GM13976 (cell line): ENCODE measurements at regions not wholly inside any gene's neighbourhood (a gene's known extent, or its start where the extent isn't known, plus 50 kb on each side); places are given as distances from the start of the nearest gene placed in this dataset.

ENCODE experiments used
- DNase-seq: peaks from one replicate; pipeline ENCODE4 v3.0.0; 2012; ENCODE audit warnings: low spot score
- CTCF ChIP-seq: IDR thresholded peaks from 2 replicates; pipeline ENCODE4 v1.5.1; 2012; ENCODE audit warnings: borderline replicate concordance, mild to moderate bottlenecking; ENCODE audit not compliant: insufficient read depth; ENCODE audit errors: extremely low read depth, missing control alignments, control extremely low read depth
- in situ Hi-C: fragments of 300-500 bp; cut with MboI; formaldehyde crosslinking; loops from one replicate; pipeline ENCODE4 v1.12.0; 2022; ENCODE audit warnings: low sequenced_read_pairs, mixed read lengths, inconsistent platforms; ENCODE audit not compliant: unreplicated experiment

- no peak for TF ChIP-seq CTCF
- no peak for DNase-seq
- in situ Hi-C loops = loop anchor here (25.0 kb wide), 1 partner anchor 302 kb away; no protein-coding TSS in a partner anchor
These were observed 274.2 kb upstream of the E2F7 start for GRCh38 chr12:77339610-77340009.

- in situ Hi-C loops = loop anchor here (25.0 kb wide), 1 partner anchor 300 kb away; no protein-coding TSS in a partner anchor
- DNase-seq = no peak
- no peak for TF ChIP-seq CTCF
These were observed 272.0 kb upstream of the E2F7 start for GRCh38 chr12:77337362-77337761.

GRCh38 chr12:77334806-77335205 lies 269.4 kb upstream of the E2F7 start:
- no peak for TF ChIP-seq CTCF
- in situ Hi-C loops = loop anchor here (25.0 kb wide), 1 partner anchor 298 kb away; no protein-coding TSS in a partner anchor
- DNase-seq = no peak

- in situ Hi-C loops = loop anchor here (25.0 kb wide), 1 partner anchor 291 kb away; no protein-coding TSS in a partner anchor
- TF ChIP-seq CTCF = no peak
- no peak for DNase-seq
These were observed 263.0 kb upstream of the E2F7 start for GRCh38 chr12:77328326-77328725.

- peak; percentile 27 for DNase-seq
- in situ Hi-C loops = loop anchor here (25.0 kb wide), 1 partner anchor 288 kb away; no protein-coding TSS in a partner anchor
- TF ChIP-seq CTCF = no peak
These were observed 260.3 kb upstream of the E2F7 start for GRCh38 chr12:77325511-77326236.

GRCh38 chr12:77324763-77325468 lies 259.5 kb upstream of the E2F7 start:
- in situ Hi-C loops = loop anchor here (25.0 kb wide), 1 partner anchor 288 kb away; no protein-coding TSS in a partner anchor
- peak; percentile 72 for TF ChIP-seq CTCF
- DNase-seq = peak; percentile 84
